Chondrocyte (in vitro differentiated cells): ENCODE measurements at regions not wholly inside any gene's neighbourhood (a gene's known extent, or its start where the extent isn't known, plus 50 kb on each side); places are given as distances from the start of the nearest gene placed in this dataset.

Experiments
- DNase-seq: peaks from one replicate; pipeline ENCODE4 v3.0.0; 2021; ENCODE audit warnings: mixed read lengths, low spot score
- H3K27ac Mint-ChIP-seq: one replicate; pipeline ENCODE4 v1.8.0; 2021; ENCODE audit warnings: mild to moderate bottlenecking, moderate library complexity, mixed read lengths; ENCODE audit not compliant: unreplicated experiment
- H3K27me3 Mint-ChIP-seq: 2 replicates; pipeline ENCODE4 v1.8.0; 2021; ENCODE audit warnings: low read depth, mixed read lengths
- H3K36me3 Mint-ChIP-seq: 2 replicates; pipeline ENCODE4 v1.8.0; 2021; ENCODE audit warnings: low read depth, mixed read lengths
- H3K4me1 Mint-ChIP-seq: 2 replicates; pipeline ENCODE4 v1.8.0; 2021; ENCODE audit warnings: low read depth, mild to moderate bottlenecking, mixed read lengths
- H3K4me3 Mint-ChIP-seq: one replicate; pipeline ENCODE4 v1.8.0; 2021; ENCODE audit warnings: mild to moderate bottlenecking, moderate library complexity, mixed read lengths; ENCODE audit not compliant: unreplicated experiment
- H3K9me3 Mint-ChIP-seq: 2 replicates; pipeline ENCODE4 v1.8.0; 2021; ENCODE audit warnings: low read depth, mixed read lengths
- TF ChIP-seq, protein P1 (sequence below): fragments of 200-600 bp; sonication (generic); IDR thresholded peaks from 2 replicates; pipeline ENCODE4 v1.5.0; 2021; ENCODE audit warnings: antibody characterized with exemption, mild to moderate bottlenecking, moderate library complexity

DNA sequence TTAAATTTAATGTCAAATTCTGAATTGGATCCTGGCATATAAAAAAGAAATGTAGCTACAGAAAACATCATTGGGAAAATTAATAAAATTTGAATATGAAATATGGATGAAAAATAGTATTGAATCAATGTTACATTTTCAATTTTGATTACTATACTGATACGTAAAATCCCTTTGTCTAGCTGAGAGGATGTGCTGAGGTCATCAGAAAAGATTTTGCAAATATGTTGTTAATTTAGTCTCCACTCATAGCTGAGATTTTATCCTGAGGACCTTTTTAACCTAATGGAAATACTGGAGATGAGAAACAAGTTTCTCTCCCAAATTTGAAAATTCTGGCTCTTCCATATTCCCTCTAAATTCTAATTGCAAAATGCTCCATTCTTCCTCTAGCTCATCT lies 84.4 kb upstream of the ADAMTS16 start:
- Mint-ChIP-seq H3K9me3 (no peaks in the 10 kb centered on the region), H3K36me3 (no peaks in the 10 kb centered on the region), H3K4me1 (no peaks in the 10 kb centered on the region), H3K27ac (no peak overlapping the region), H3K4me3 (no peak overlapping the region), H3K27me3 (peaks cover 33% of the 10 kb centered on the region)
- no peak for DNase-seq
- TF ChIP-seq, protein P1, sequence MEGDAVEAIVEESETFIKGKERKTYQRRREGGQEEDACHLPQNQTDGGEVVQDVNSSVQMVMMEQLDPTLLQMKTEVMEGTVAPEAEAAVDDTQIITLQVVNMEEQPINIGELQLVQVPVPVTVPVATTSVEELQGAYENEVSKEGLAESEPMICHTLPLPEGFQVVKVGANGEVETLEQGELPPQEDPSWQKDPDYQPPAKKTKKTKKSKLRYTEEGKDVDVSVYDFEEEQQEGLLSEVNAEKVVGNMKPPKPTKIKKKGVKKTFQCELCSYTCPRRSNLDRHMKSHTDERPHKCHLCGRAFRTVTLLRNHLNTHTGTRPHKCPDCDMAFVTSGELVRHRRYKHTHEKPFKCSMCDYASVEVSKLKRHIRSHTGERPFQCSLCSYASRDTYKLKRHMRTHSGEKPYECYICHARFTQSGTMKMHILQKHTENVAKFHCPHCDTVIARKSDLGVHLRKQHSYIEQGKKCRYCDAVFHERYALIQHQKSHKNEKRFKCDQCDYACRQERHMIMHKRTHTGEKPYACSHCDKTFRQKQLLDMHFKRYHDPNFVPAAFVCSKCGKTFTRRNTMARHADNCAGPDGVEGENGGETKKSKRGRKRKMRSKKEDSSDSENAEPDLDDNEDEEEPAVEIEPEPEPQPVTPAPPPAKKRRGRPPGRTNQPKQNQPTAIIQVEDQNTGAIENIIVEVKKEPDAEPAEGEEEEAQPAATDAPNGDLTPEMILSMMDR = no peak

DNA sequence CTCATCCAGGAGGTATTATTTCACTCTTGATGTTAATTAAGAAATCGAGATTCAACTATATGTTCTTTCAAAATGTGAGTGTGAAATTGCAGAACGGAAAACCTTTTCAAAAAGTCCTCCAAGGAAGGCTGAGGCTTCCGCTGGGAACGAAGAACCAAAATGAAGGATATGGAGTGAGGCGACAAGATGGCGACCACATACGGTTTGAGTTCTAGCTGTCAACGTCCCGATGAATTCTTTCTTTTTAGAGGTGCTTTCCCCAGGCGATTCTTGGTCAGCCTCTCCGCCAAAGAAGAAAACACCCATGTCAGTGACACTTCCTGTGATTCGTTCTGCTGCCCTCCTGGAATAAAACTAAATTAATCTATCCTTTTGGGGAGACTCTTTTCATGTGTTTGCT lies 78.3 kb upstream of the ADAMTS16 start:
- no peak for DNase-seq
- H3K4me1 Mint-ChIP-seq = peaks cover 21% of the 10 kb centered on the region
- TF ChIP-seq, protein P1 = no peak
- H3K4me3 Mint-ChIP-seq = no peak overlapping the region
- H3K27ac Mint-ChIP-seq = no peak overlapping the region
- H3K9me3 Mint-ChIP-seq = no peaks in the 10 kb centered on the region
- peaks cover 19% of the 10 kb centered on the region for H3K27me3 Mint-ChIP-seq
- no peaks in the 10 kb centered on the region for H3K36me3 Mint-ChIP-seq

DNA sequence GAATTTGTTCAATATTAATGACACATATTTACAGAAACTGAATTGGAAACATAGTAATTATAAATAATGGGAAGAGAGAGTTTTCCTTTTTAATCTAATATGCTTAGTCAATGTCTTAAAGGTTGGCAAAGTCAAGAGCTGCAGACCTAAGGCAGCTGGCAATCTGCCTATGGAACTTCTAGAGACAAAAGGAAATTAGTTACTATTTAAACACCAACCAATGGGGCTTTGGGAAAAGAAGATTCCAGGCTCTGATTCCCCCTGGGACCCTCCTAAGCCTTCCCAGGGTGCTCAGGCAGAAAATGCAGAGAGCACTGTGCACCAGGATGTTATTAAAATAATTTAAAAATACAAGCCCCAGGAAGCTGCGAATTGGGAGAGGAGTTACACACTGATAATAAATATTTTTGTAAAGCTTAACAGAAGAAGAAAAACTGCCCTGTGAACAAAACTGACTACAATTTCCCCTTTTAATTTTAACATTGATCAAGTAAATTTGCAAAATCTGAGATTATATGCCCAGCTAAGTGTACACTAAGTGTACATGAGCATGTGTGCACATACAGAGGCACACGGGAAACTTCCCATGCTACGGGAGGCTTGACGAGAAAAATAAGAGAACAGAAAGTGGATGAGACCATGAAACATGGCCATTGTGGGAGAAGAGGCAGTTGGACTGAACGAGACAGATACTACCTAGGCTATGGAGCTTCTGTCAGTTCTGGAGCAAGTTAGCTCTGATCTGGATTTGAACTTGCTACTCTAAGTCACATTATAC lies 77.4 kb upstream of the ADAMTS16 start:
- DNase-seq = no peak
- peaks cover 28% of the 10 kb centered on the region for H3K4me1 Mint-ChIP-seq
- no peak overlapping the region for H3K27ac Mint-ChIP-seq
- no peaks in the 10 kb centered on the region for H3K9me3 Mint-ChIP-seq
- no peak overlapping the region for H3K4me3 Mint-ChIP-seq
- peaks cover 11% of the 10 kb centered on the region for H3K27me3 Mint-ChIP-seq
- H3K36me3 Mint-ChIP-seq = no peaks in the 10 kb centered on the region
- TF ChIP-seq, protein P1 = no peak

DNA sequence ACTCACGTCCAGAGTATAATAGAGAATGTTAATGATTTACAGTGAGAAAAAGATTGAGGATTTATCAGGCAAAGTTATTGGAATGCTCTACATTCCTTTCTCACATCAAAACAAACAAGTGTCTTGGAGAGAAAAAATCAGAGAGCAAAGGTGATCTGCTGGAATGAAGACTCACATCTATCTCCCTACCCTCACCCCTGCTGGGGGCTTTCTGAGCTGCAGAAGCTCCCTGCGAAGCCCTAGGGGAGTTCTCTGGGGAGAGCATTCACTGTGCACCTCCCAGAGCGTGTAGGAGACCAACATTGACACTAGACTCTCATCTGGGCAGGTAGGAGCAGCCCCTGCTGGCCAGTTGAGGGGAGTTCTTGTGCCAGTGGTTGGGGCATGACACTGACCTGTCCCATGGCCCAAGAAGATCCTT lies 76.6 kb upstream of the ADAMTS16 start:
- Mint-ChIP-seq H3K27ac (no peak overlapping the region), H3K9me3 (no peaks in the 10 kb centered on the region), H3K27me3 (peaks cover 7% of the 10 kb centered on the region), H3K4me1 (peaks cover 29% of the 10 kb centered on the region), H3K36me3 (no peaks in the 10 kb centered on the region), H3K4me3 (no peak overlapping the region)
- DNase-seq = no peak
- TF ChIP-seq, protein P1 = no peak

DNA sequence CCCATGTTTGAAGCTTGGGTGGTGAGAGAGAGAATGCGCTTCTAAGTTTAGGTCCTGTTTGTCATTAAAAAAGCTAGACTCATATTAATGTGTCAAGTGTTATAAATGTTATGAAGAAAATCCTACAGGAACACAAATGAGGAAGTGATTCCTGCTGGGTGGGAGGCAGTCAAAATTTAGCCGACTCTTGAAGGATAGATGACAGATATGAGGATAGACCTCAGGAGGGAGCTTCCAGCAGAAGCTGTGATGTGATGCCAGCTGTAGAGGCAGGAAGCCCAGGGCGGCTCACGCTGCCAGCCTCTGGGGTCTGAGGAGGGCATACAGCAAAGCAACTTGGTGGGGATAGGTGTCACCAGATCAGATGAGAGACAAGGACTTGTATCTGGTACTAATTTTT lies 74.7 kb upstream of the ADAMTS16 start:
- Mint-ChIP-seq H3K9me3 (no peaks in the 10 kb centered on the region), H3K4me1 (peaks cover 29% of the 10 kb centered on the region), H3K4me3 (no peak overlapping the region), H3K27me3 (peaks cover 15% of the 10 kb centered on the region), H3K36me3 (no peaks in the 10 kb centered on the region), H3K27ac (no peak overlapping the region)
- DNase-seq = no peak
- TF ChIP-seq, protein P1 = no peak
